Mucosa of rectum (tissue), 2 donors: ENCODE measurements at regions not wholly inside any gene's neighbourhood (a gene's known extent, or its start where the extent isn't known, plus 50 kb on each side); places are given as distances from the start of the nearest gene placed in this dataset.

ENCODE experiments used
- H3K27ac ChIP-seq, 2 donors: one replicate each; pipeline ENCODE4 v1.7.0; 2013; ENCODE audit warnings: inconsistent platforms in 2 of 2, low read depth in 2 of 2, low read length in 2 of 2
- H3K27me3 ChIP-seq, 2 donors: one replicate each; pipeline ENCODE4 v1.7.0; 2013; ENCODE audit warnings: low read length in 2 of 2; ENCODE audit not compliant: control insufficient read depth in 2 of 2, insufficient read depth in 2 of 2
- H3K36me3 ChIP-seq, 2 donors: one replicate each; pipeline ENCODE4 v1.7.0; 2013; ENCODE audit warnings: low read length in 2 of 2; ENCODE audit not compliant: control insufficient read depth in 2 of 2, insufficient read depth in 2 of 2
- H3K4me1 ChIP-seq, 2 donors: one replicate each; pipeline ENCODE4 v1.7.0; 2013; ENCODE audit warnings: low read length in 2 of 2, mild to moderate bottlenecking in 1 of 2; ENCODE audit not compliant: control insufficient read depth in 2 of 2, insufficient read depth in 2 of 2
- H3K4me3 ChIP-seq, 2 donors: one replicate each; pipeline ENCODE4 v1.7.0; 2013; ENCODE audit warnings: low read length in 2 of 2
- H3K9ac ChIP-seq, 2 donors: one replicate each; pipeline ENCODE4 v1.7.0; 2013; ENCODE audit warnings: low read length in 2 of 2, low read depth in 1 of 2, mild to moderate bottlenecking in 1 of 2
- H3K9me3 ChIP-seq, 2 donors: one replicate each; pipeline ENCODE4 v1.7.0; 2013; ENCODE audit warnings: low read length in 2 of 2; ENCODE audit not compliant: control insufficient read depth in 2 of 2
- donor health status: healthy.
- donor health status: Normal muscosa, but diverticular disease.

- H3K4me1 ChIP-seq, result no peaks in the 10 kb centered on the region
- no peak overlapping the region for H3K4me3 ChIP-seq
- no peaks in the 10 kb centered on the region for H3K9me3 ChIP-seq
- H3K27me3 ChIP-seq, result no peaks in the 10 kb centered on the region
- no peak overlapping the region for H3K27ac ChIP-seq
- H3K9ac ChIP-seq, result no peak overlapping the region
- H3K36me3 ChIP-seq, result no peaks in the 10 kb centered on the region
Measured at GRCh38 chr6:9620687-9621086, 794.2 kb downstream of the TFAP2A start.

- no peaks in the 10 kb centered on the region for H3K4me1 ChIP-seq
- no peak overlapping the region for H3K9ac ChIP-seq
- no peaks in the 10 kb centered on the region for H3K36me3 ChIP-seq
- no peaks in the 10 kb centered on the region for H3K9me3 ChIP-seq
- H3K27ac ChIP-seq, result no peak overlapping the region
- H3K4me3 ChIP-seq, result no peak overlapping the region
- no peaks in the 10 kb centered on the region for H3K27me3 ChIP-seq
Measured at GRCh38 chr6:9620263-9620662, 794.6 kb downstream of the TFAP2A start.

- no peaks in the 10 kb centered on the region for H3K36me3 ChIP-seq
- no peak overlapping the region for H3K27ac ChIP-seq
- no peaks in the 10 kb centered on the region for H3K4me1 ChIP-seq
- H3K9me3 ChIP-seq, result no peaks in the 10 kb centered on the region
- H3K27me3 ChIP-seq, result no peaks in the 10 kb centered on the region
- no peak overlapping the region for H3K9ac ChIP-seq
- H3K4me3 ChIP-seq, result no peak overlapping the region
Measured at GRCh38 chr6:9614778-9615177, 800.1 kb downstream of the TFAP2A start.

GRCh38 chr6:9612489-9612888 is 802.4 kb downstream of the TFAP2A start:
- H3K9me3 ChIP-seq, result no peaks in the 10 kb centered on the region

GRCh38 chr6:9610620-9611415 is 804.1 kb downstream of the TFAP2A start:
- Histone ChIP-seq H3K36me3 (no peaks in the 10 kb centered on the region), H3K27me3 (no peaks in the 10 kb centered on the region), H3K9ac (no peak overlapping the region), H3K27ac (no peak overlapping the region), H3K4me1 (no peaks in the 10 kb centered on the region), H3K4me3 (no peak overlapping the region), H3K9me3 (no peaks in the 10 kb centered on the region)

More at GRCh38 chr6:9612489-9612888, 802.4 kb downstream of the TFAP2A start:
- H3K9ac ChIP-seq, result no peak overlapping the region
- no peaks in the 10 kb centered on the region for H3K36me3 ChIP-seq
- H3K27me3 ChIP-seq, result no peaks in the 10 kb centered on the region
- no peak overlapping the region for H3K4me3 ChIP-seq
- H3K4me1 ChIP-seq, result no peaks in the 10 kb centered on the region
- no peak overlapping the region for H3K27ac ChIP-seq

GRCh38 chr6:9606435-9607134 is 808.3 kb downstream of the TFAP2A start:
- Histone ChIP-seq H3K9ac (no peak overlapping the region), H3K27ac (no peak overlapping the region), H3K9me3 (no peaks in the 10 kb centered on the region), H3K4me3 (no peak overlapping the region), H3K4me1 (no peaks in the 10 kb centered on the region), H3K36me3 (no peaks in the 10 kb centered on the region), H3K27me3 (no peaks in the 10 kb centered on the region)

GRCh38 chr6:9594746-9595145 is 820.1 kb downstream of the TFAP2A start:
- no peak overlapping the region for H3K4me3 ChIP-seq
- H3K36me3 ChIP-seq, result no peaks in the 10 kb centered on the region

GRCh38 chr6:9593554-9593953 is 821.3 kb downstream of the TFAP2A start:
- H3K27ac ChIP-seq, result no peak overlapping the region
- H3K4me3 ChIP-seq, result no peak overlapping the region
- no peaks in the 10 kb centered on the region for H3K4me1 ChIP-seq
- no peak overlapping the region for H3K9ac ChIP-seq
- no peaks in the 10 kb centered on the region for H3K27me3 ChIP-seq
- H3K36me3 ChIP-seq, result no peaks in the 10 kb centered on the region
- H3K9me3 ChIP-seq, result no peaks in the 10 kb centered on the region

More at GRCh38 chr6:9594746-9595145, 820.1 kb downstream of the TFAP2A start:
- Histone ChIP-seq H3K27ac (no peak overlapping the region), H3K9ac (no peak overlapping the region), H3K27me3 (no peaks in the 10 kb centered on the region), H3K9me3 (no peaks in the 10 kb centered on the region), H3K4me1 (no peaks in the 10 kb centered on the region)

- no peaks in the 10 kb centered on the region for H3K9me3 ChIP-seq
- no peak overlapping the region for H3K27ac ChIP-seq
- no peaks in the 10 kb centered on the region for H3K27me3 ChIP-seq
- no peaks in the 10 kb centered on the region for H3K4me1 ChIP-seq
- no peaks in the 10 kb centered on the region for H3K36me3 ChIP-seq
- H3K4me3 ChIP-seq, result no peak overlapping the region
- H3K9ac ChIP-seq, result no peak overlapping the region
Measured at GRCh38 chr6:9583753-9584352, 831.0 kb downstream of the TFAP2A start.

- no peaks in the 10 kb centered on the region for H3K4me1 ChIP-seq
- no peaks in the 10 kb centered on the region for H3K36me3 ChIP-seq
- no peak overlapping the region for H3K27ac ChIP-seq
- H3K9me3 ChIP-seq, result no peaks in the 10 kb centered on the region
- no peaks in the 10 kb centered on the region for H3K27me3 ChIP-seq
- H3K4me3 ChIP-seq, result no peak overlapping the region
- H3K9ac ChIP-seq, result no peak overlapping the region
Measured at GRCh38 chr6:9581155-9581554, 833.7 kb downstream of the TFAP2A start.
